ENCODE measurements at regions not wholly inside any gene's neighbourhood (a gene's known extent, or its start where the extent isn't known, plus 50 kb on each side); places are given as distances from the start of the nearest gene placed in this dataset.
"Not testable (repeated sequence)": the region's sequence is repeated elsewhere in the genome, so short reads cannot be mapped to it uniquely, and the experiment has no call there.

- DNase-seq (ENCODE audit: low read depth in 1 of 2, low spot score in 1 of 2): no peak
Measured at GRCh38 chr12:89840162-89840922, 131.7 kb upstream of the ATP2B1 start.

- no peak for DNase-seq (ENCODE audit: low read depth in 1 of 2, low spot score in 1 of 2)
Measured at GRCh38 chr12:89839444-89839843, 130.8 kb upstream of the ATP2B1 start.

GRCh38 chr12:89838833-89839232 lies 130.2 kb upstream of the ATP2B1 start:
- DNase-seq (ENCODE audit: low read depth in 1 of 2, low spot score in 1 of 2): no peak

- no peak for DNase-seq (ENCODE audit: low read depth in 1 of 2, low spot score in 1 of 2)
Measured at GRCh38 chr12:89836026-89836425, 127.4 kb upstream of the ATP2B1 start.

GRCh38 chr12:89834676-89835075 lies 126.0 kb upstream of the ATP2B1 start:
- DNase-seq (ENCODE audit: low read depth in 1 of 2, low spot score in 1 of 2): no peak

- DNase-seq (ENCODE audit: low read depth in 1 of 2, low spot score in 1 of 2): no peak
Measured at GRCh38 chr12:89833337-89834252, 125.0 kb upstream of the ATP2B1 start.

GRCh38 chr12:89832336-89832735 lies 123.7 kb upstream of the ATP2B1 start:
- DNase-seq (ENCODE audit: low read depth in 1 of 2, low spot score in 1 of 2): no peak

- no peak for DNase-seq (ENCODE audit: low read depth in 1 of 2, low spot score in 1 of 2)
Measured at GRCh38 chr12:89831310-89832095, 122.9 kb upstream of the ATP2B1 start.

GRCh38 chr12:89829434-89829975 lies 120.9 kb upstream of the ATP2B1 start:
- no peak for DNase-seq (ENCODE audit: low read depth in 1 of 2, low spot score in 1 of 2)

GRCh38 chr12:89828575-89828974 lies 119.9 kb upstream of the ATP2B1 start:
- no peak for DNase-seq (ENCODE audit: low read depth in 1 of 2, low spot score in 1 of 2)

- DNase-seq (ENCODE audit: low read depth in 1 of 2, low spot score in 1 of 2): no peak
Measured at GRCh38 chr12:89827592-89827991, 119.0 kb upstream of the ATP2B1 start.

GRCh38 chr12:89826468-89826867 lies 117.8 kb upstream of the ATP2B1 start:
- DNase-seq (ENCODE audit: low read depth in 1 of 2, low spot score in 1 of 2): no peak

GRCh38 chr12:89825591-89826449 lies 117.2 kb upstream of the ATP2B1 start:
- DNase-seq (ENCODE audit: low read depth in 1 of 2, low spot score in 1 of 2): no peak

- DNase-seq (ENCODE audit: low read depth in 1 of 2, low spot score in 1 of 2): no peak
Measured at GRCh38 chr12:89824822-89825221, 116.2 kb upstream of the ATP2B1 start.

GRCh38 chr12:89822992-89823391 lies 114.4 kb upstream of the ATP2B1 start:
- DNase-seq (ENCODE audit: low read depth in 1 of 2, low spot score in 1 of 2): not testable (repeated sequence)

- DNase-seq (ENCODE audit: low read depth in 1 of 2, low spot score in 1 of 2): no peak
Measured at GRCh38 chr12:89821896-89822295, 113.3 kb upstream of the ATP2B1 start.

- DNase-seq (ENCODE audit: low read depth in 1 of 2, low spot score in 1 of 2): no peak
Measured at GRCh38 chr12:89817501-89818226, 109.0 kb upstream of the ATP2B1 start.

GRCh38 chr12:89815225-89815624 lies 106.6 kb upstream of the ATP2B1 start:
- DNase-seq (ENCODE audit: low read depth in 1 of 2, low spot score in 1 of 2): no peak

- DNase-seq (ENCODE audit: low read depth in 1 of 2, low spot score in 1 of 2): no peak
Measured at GRCh38 chr12:89803412-89803811, 94.8 kb upstream of the ATP2B1 start.

- DNase-seq (ENCODE audit: low read depth in 1 of 2, low spot score in 1 of 2): no peak
Measured at GRCh38 chr12:89801284-89801683, 92.6 kb upstream of the ATP2B1 start.

Measured in activated CD4-positive, alpha-beta T cell treated with anti-CD3 and anti-CD28 coated beads, Interleukin-2, amount 50 U/mL, for 24 hours (primary cell).